GM19455 (cell line): ENCODE measurements at regions not wholly inside any gene's neighbourhood (a gene's known extent, or its start where the extent isn't known, plus 50 kb on each side); places are given as distances from the start of the nearest gene placed in this dataset.
A peak's percentile ranks its signal among the peaks of the same experiment; 100 is the strongest.

ENCODE experiments used
- ATAC-seq: cut with Tn5 transposase; IDR thresholded peaks from one replicate; pipeline ENCODE4 v1.9.1; 2021; ENCODE audit not compliant: unreplicated experiment

- ATAC-seq, result no peak
These were observed 95.6 kb upstream of the RAB3GAP2 start for GRCh38 chr1:220367833-220368232.

- no peak for ATAC-seq
These were observed 94.0 kb upstream of the RAB3GAP2 start for GRCh38 chr1:220366269-220366668.

- no peak for ATAC-seq
These were observed 91.1 kb upstream of the RAB3GAP2 start for GRCh38 chr1:220363196-220363837.

- no peak for ATAC-seq
These were observed 85.0 kb upstream of the RAB3GAP2 start for GRCh38 chr1:220356981-220357850.

GRCh38 chr1:220353229-220354012 lies 81.2 kb upstream of the RAB3GAP2 start:
- no peak for ATAC-seq

- ATAC-seq, result no peak
These were observed 76.0 kb upstream of the RAB3GAP2 start for GRCh38 chr1:220348211-220348610.

- ATAC-seq, result no peak
These were observed 75.5 kb upstream of the RAB3GAP2 start for GRCh38 chr1:220347654-220348175.

- peak; percentile 65 for ATAC-seq
These were observed 72.5 kb upstream of the RAB3GAP2 start for GRCh38 chr1:220344745-220345144.

GRCh38 chr1:220342853-220343252 lies 70.6 kb upstream of the RAB3GAP2 start:
- no peak for ATAC-seq

- no peak for ATAC-seq
These were observed 68.9 kb upstream of the RAB3GAP2 start for GRCh38 chr1:220341126-220341525.

GRCh38 chr1:220339581-220339980 lies 67.3 kb upstream of the RAB3GAP2 start:
- ATAC-seq, result no peak

GRCh38 chr1:220338759-220339158 lies 66.5 kb upstream of the RAB3GAP2 start:
- ATAC-seq, result no peak

- ATAC-seq, result no peak
These were observed 64.3 kb upstream of the RAB3GAP2 start for GRCh38 chr1:220336391-220337031.

GRCh38 chr1:220335668-220336067 lies 63.4 kb upstream of the RAB3GAP2 start:
- ATAC-seq, result no peak

GRCh38 chr1:220331318-220331717 lies 59.1 kb upstream of the RAB3GAP2 start:
- no peak for ATAC-seq

- ATAC-seq, result no peak
These were observed 58.0 kb upstream of the RAB3GAP2 start for GRCh38 chr1:220330265-220330664.

- ATAC-seq, result no peak
These were observed 54.9 kb upstream of the RAB3GAP2 start for GRCh38 chr1:220327106-220327505.

- no peak for ATAC-seq
These were observed 54.3 kb upstream of the RAB3GAP2 start for GRCh38 chr1:220326578-220326977.

GRCh38 chr1:220325306-220325995 lies 53.2 kb upstream of the RAB3GAP2 start:
- ATAC-seq, result no peak

- ATAC-seq, result no peak
These were observed 51.5 kb upstream of the RAB3GAP2 start for GRCh38 chr1:220323717-220324116.
